HS-27A (cell line): ENCODE measurements at regions not wholly inside any gene's neighbourhood (a gene's known extent, or its start where the extent isn't known, plus 50 kb on each side); places are given as distances from the start of the nearest gene placed in this dataset.
"Not testable (repeated sequence)": the region's sequence is repeated elsewhere in the genome, so short reads cannot be mapped to it uniquely, and the experiment has no call there.

Experiments used
- DNase-seq: peaks from one replicate; pipeline ENCODE4 v3.0.0-alpha.2; 2012; ENCODE audit warnings: low read depth, missing footprints

- no peak for DNase-seq
Observed at GRCh38 chr18:73681912-73682311, 465.7 kb downstream of the FBXO15 start.

GRCh38 chr18:73681398-73681797 is 466.2 kb downstream of the FBXO15 start:
- no peak for DNase-seq

- no peak for DNase-seq
Observed at GRCh38 chr18:73679941-73680712, 467.5 kb downstream of the FBXO15 start.

GRCh38 chr18:73677450-73677849 is 470.2 kb downstream of the FBXO15 start:
- DNase-seq, result no peak

GRCh38 chr18:73674125-73674865 is 473.3 kb downstream of the FBXO15 start:
- no peak for DNase-seq

- not testable (repeated sequence) for DNase-seq
Observed at GRCh38 chr18:73671480-73671879, 476.2 kb downstream of the FBXO15 start.

GRCh38 chr18:73670524-73670923 is 477.1 kb downstream of the FBXO15 start:
- DNase-seq, result no peak

- DNase-seq, result no peak
Observed at GRCh38 chr18:73670039-73670438, 477.6 kb downstream of the FBXO15 start.

- DNase-seq, result no peak
Observed at GRCh38 chr18:73669297-73669696, 478.3 kb downstream of the FBXO15 start.

GRCh38 chr18:73668051-73668450 is 479.6 kb downstream of the FBXO15 start:
- DNase-seq, result no peak

GRCh38 chr18:73666772-73667171 is 480.9 kb downstream of the FBXO15 start:
- no peak for DNase-seq

GRCh38 chr18:73664896-73665295 is 482.7 kb downstream of the FBXO15 start:
- DNase-seq, result no peak

- DNase-seq, result no peak
Observed at GRCh38 chr18:73663581-73663980, 484.1 kb downstream of the FBXO15 start.

GRCh38 chr18:73662421-73662820 is 485.2 kb downstream of the FBXO15 start:
- DNase-seq, result no peak

- DNase-seq, result no peak
Observed at GRCh38 chr18:73660931-73661856, 486.4 kb downstream of the FBXO15 start.

- DNase-seq, result no peak
Observed at GRCh38 chr18:73656691-73657090, 490.9 kb downstream of the FBXO15 start.

- DNase-seq, result no peak
Observed at GRCh38 chr18:73653827-73654226, 493.8 kb downstream of the FBXO15 start.

- no peak for DNase-seq
Observed at GRCh38 chr18:73653251-73653650, 494.4 kb downstream of the FBXO15 start.

GRCh38 chr18:73647391-73647790 is 500.2 kb downstream of the FBXO15 start:
- DNase-seq, result no peak

- DNase-seq, result no peak
Observed at GRCh38 chr18:73646772-73647171, 500.9 kb downstream of the FBXO15 start.

GRCh38 chr18:73646196-73646595 is 501.4 kb downstream of the FBXO15 start:
- no peak for DNase-seq

- DNase-seq, result no peak
Observed at GRCh38 chr18:73645160-73645715, 502.4 kb downstream of the FBXO15 start.
